NCI-H2107 treated with DMSO at 0.1 percent for 48 hours (cell line): ENCODE measurements at regions not wholly inside any gene's neighbourhood (a gene's known extent, or its start where the extent isn't known, plus 50 kb on each side); places are given as distances from the start of the nearest gene placed in this dataset.
"Not testable (repeated sequence)": the region's sequence is repeated elsewhere in the genome, so short reads cannot be mapped to it uniquely, and the experiment has no call there.

ENCODE experiments used
- DNase-seq: peaks from one replicate; lab custom pipeline; 2025; ENCODE audit not compliant: unreplicated experiment; lab: John Stamatoyannopoulos, UW

DNA sequence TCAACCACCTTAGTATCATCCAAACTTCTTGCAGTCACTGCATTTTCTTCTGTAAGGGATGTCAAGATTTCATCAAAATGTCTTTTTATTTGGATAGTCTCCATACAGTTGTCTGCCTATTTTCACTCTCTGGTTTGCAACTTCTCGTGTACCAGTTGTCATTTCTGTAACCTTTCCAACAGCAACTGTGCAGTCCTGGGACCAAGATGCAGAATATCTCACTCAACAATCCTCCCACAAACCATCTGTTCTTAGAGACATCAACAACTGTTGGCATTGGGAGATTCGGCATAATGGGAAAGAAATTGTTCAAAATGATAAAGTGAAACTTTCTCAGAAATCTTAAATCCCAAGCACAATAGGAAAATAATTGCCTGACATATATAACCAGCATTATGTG lies 933.6 kb upstream of the SLC39A10 start:
- DNase-seq: no peak

GRCh38 chr2:194721227-194721626 lies 935.8 kb upstream of the SLC39A10 start:
- DNase-seq: no peak

- DNase-seq: no peak
These were observed 936.6 kb upstream of the SLC39A10 start for GRCh38 chr2:194720462-194720861.

GRCh38 chr2:194718881-194719280 lies 938.1 kb upstream of the SLC39A10 start:
- no peak for DNase-seq

- DNase-seq: no peak
These were observed 942.5 kb upstream of the SLC39A10 start for GRCh38 chr2:194714541-194714940.

GRCh38 chr2:194709840-194710239 lies 947.2 kb upstream of the SLC39A10 start:
- no peak for DNase-seq

DNA sequence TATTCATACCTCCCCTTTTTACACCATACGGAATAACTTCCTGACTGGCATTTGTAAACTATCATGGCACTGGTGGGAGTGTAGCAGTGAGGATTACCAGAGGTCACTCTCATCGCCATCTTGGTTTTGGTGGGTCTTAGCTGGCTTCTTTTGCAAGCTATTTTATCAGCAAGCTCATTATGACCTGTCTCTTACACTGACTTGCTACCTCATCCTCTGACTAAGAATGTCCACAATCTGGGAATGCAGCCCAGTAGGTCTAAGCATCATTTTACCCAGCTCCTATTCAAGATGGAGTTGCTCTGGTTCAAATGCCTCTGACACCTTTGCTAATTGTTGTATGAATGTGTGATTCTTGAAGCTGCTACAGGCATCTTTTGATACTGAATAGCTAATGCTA lies 950.8 kb upstream of the SLC39A10 start:
- DNase-seq: no peak

DNA sequence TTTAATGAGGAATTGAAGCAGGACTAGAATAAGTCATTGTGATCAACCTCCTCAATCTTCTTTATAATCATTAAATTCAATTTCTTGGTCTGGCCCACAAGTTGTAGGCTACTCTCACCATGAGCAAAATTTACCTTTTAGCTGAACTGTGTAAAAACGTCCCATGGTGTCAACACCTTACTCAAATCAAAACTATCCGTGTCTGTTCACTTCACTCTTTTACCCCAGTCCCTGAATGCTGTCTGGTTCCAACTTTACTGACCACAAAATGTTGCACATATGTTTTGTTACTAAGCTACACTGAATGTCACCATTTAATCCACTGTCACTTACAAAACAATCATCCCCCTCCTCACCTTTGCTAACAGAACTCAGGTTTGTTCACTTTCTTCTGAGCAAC lies 951.6 kb upstream of the SLC39A10 start:
- no peak for DNase-seq

GRCh38 chr2:194700726-194701125 lies 956.3 kb upstream of the SLC39A10 start:
- DNase-seq: no peak

- no peak for DNase-seq
These were observed 956.9 kb upstream of the SLC39A10 start for GRCh38 chr2:194700116-194700515.

DNA sequence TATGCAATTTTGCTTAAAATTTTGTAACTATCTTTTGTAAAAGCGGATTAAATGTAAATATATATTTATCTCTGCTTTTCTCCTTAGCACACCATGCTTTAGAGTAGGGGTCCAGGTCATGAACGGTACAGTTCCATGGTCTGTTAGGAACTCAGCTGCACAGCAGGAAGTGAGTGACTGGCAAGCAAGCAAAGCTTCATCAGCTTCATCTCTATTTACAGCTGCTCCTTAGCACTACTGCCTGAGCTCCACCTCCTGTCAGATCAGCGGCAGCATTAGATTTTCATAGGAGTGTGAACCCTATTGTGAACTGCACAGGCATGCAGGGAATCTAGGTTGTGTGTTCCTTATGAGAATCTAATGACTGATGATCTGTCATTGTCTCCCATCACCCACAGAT lies 959.0 kb upstream of the SLC39A10 start:
- no peak for DNase-seq

DNA sequence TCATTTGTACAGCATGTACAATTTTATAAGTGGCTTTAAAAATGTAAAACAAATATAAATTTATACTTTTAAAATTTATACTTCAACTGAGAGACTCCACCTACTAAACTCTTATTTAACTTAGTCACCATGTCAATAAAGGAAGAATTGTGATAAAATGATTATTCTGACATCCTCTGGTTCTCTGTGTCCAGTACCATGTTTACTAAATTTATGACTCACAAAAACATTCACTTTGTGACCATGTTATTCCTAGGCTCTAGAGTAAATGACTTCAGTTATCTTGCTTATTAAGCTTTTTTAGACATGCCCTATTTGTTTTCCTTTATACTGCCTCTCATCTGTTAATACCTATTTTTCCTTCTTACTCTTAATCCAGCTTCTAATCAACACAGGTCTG lies 959.6 kb upstream of the SLC39A10 start:
- no peak for DNase-seq

DNA sequence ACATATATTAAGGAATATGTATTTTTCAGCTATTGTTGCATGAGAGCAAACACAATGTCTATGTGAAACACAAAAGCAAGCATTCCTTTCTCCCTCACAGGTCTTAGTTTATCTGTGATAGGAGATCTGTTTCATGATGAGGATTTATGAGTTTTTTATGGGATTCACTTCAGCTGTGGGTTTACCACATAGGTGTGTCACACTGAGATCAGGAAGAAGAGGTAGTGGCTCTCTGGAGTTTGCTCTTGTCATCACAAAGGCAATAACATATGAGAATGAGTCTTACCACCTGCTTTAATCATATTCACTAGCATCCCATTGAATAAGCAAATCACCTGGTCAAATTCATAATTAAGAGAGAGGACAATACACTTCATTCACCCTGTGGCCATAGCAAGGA lies 960.3 kb upstream of the SLC39A10 start:
- DNase-seq: no peak

- no peak for DNase-seq
These were observed 970.5 kb upstream of the SLC39A10 start for GRCh38 chr2:194686569-194686968.

DNA sequence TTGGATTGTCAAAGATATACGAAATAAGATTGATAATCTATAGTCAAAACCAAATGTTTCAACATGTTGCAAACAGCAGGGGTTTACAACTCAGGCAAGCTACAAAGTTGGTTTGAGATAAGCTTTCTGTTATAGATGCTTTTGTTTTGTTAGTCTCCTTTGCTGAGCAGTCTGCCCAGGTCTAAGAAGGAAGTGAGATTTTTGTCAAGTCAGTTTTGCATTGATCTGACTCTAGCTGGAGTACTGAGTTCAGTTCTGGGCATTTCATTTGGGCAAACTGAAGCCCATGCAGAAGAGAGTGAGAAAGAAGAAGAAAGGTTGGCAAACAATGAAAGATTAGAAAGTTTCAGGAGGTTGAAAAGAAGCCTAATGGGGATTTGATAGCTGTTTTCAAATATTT lies 983.0 kb upstream of the SLC39A10 start:
- no peak for DNase-seq

GRCh38 chr2:194672994-194673393 lies 984.0 kb upstream of the SLC39A10 start:
- DNase-seq: no peak

DNA sequence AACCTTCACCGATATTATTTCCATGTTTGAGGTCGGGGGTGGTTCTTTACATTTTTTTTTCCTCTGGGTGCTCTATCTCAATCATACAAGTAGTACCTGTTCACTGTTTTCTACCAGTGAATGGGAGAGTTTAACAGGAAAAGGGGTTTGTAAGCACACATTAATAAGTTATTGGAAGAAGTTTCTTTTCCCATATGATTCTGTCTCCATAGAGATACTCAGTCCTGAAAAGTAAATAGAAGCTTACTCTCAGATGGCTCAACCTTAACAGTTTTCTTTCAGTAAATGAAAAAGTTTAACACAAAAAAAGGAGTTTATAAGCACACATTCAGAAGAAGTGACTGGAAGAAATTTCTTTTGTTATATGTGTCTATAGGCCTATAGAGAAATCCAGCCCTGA lies 995.6 kb upstream of the SLC39A10 start:
- DNase-seq: no peak

- DNase-seq: not testable (repeated sequence)
These were observed 1018.0 kb upstream of the SLC39A10 start for GRCh38 chr2:194639057-194639456.

DNA sequence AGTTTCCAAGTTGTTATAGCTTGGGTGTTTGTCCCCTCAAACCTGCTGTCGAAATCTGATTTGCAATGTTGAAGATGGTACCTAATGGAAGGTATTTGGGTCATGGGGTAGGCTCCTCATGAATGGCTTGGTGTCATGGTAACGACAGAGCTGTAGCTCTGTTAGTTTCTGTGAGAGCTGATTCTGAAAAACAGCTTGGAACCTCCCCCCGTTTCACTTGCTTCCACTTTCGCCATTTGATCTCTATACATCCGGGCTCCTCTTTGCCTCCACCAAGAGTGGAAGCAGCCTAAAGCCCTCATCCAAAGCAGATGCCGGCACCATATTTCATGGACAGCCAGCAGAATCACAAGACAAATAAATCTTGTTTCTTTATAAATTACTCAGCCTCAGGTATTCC lies 1035.1 kb upstream of the SLC39A10 start:
- DNase-seq: no peak

GRCh38 chr2:194619366-194619765 lies 1037.7 kb upstream of the SLC39A10 start:
- no peak for DNase-seq

DNA sequence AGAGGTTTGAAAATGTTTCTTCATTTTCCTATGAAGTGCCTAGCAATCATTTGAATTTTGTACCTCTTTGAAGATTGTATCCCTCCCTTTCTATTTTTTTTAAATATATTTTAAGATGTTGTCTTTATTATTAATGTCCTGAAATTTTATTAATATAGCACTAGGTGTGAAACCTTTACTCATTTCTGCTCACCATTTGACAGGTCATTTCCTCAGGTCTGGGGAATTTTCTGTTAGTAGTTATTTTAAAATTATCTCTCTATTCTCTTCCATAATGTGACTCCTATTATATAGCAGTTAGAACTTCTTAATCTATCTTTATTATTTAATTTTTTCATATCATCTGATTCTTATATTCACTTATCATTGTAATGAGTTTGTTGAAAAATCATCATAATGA lies 1038.6 kb upstream of the SLC39A10 start:
- DNase-seq: no peak

GRCh38 chr2:194616334-194616733 lies 1040.7 kb upstream of the SLC39A10 start:
- DNase-seq: no peak

- DNase-seq: no peak
These were observed 1046.7 kb upstream of the SLC39A10 start for GRCh38 chr2:194610297-194610696.

- no peak for DNase-seq
These were observed 1053.6 kb upstream of the SLC39A10 start for GRCh38 chr2:194603429-194603828.
